HG02970 (cell line): ENCODE measurements at regions not wholly inside any gene's neighbourhood (a gene's known extent, or its start where the extent isn't known, plus 50 kb on each side); places are given as distances from the start of the nearest gene placed in this dataset.

Experiments
- ATAC-seq: cut with Tn5 transposase; IDR thresholded peaks from one replicate; pipeline ENCODE4 v1.9.1; 2021; ENCODE audit warnings: mild to moderate bottlenecking, moderate library complexity, moderate number of reproducible peaks; ENCODE audit not compliant: unreplicated experiment, low FRiP score

DNA sequence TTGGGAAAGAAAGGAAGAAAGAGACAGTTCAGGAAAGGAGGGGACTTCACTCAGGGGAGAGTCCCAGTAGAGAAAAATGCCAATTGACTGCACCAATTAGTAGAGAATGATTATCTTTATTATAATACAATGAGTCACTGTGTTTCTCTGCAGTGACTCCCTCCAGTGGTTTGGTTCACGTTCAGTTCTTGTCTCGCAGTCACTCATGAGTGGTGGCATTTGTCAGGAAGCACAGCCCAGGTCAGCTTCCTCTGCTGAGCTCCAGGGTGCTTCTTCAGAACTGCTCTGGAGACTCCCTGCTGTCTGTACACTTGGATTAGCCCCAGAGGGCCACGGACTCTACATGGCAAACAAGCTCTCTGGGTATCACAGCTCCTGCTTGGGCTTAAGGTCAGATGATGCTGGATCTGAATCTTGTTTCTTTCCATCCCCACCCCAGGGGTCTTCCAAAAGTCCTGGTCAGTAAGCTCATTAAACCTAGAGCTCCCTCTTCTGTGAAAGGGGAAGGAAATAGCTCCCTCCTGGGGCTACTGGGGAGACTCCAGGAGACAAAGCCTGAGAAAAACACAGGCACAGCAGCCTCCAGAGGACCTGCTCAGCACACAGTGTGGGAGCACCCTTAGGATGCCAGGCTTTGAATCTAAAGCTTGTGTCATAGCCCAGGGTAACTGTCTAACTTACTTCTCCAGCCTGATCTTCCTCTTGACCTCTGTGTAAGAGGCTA is 619.0 kb downstream of the AJAP1 start:
- no peak for ATAC-seq

DNA sequence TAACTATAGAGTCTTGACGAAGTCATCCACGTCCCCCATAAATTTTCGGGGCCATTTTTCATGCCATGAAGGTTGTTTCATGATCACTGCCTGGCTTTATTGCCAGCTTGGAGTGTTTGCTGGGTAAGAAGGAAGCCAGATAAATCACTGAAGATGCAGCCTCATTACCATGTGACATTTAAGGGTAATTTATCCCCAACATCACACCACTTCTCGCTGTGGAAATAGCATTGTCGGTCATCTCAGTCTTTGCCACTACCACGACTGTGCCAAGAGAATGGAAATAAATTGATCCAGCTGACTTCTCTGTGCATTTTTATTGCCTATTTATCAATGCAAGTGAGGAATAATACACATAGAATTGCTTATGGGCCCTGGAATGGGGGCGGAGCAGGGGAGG is 617.9 kb downstream of the AJAP1 start:
- no peak for ATAC-seq

- no peak for ATAC-seq
These were observed 616.9 kb downstream of the AJAP1 start for GRCh38 chr1:5271264-5271663.

DNA sequence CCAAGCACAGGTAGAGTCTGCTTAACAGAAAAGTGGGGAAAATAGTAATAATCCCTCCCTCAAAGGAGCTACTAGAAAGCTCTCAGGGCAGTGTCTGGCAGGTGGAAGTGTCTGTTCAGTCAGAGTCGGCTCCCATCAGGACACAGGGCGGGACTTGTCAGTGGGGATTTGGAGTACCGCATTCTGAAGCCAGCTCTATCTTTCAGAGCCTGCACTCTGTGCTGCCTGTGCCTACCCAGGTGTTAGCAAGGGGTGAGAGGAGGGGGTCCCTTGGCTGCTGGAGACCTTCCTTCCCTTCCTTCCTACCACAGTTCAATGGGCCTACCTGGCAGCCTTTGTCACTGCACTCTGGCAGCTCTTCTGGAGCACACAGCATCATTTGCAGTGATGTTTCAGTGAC is 615.5 kb downstream of the AJAP1 start:
- ATAC-seq, result no peak

- ATAC-seq, result no peak
These were observed 613.3 kb downstream of the AJAP1 start for GRCh38 chr1:5267603-5268235.

GRCh38 chr1:5265438-5266075 is 611.1 kb downstream of the AJAP1 start:
- no peak for ATAC-seq

GRCh38 chr1:5264476-5264875 is 610.1 kb downstream of the AJAP1 start:
- ATAC-seq, result no peak

DNA sequence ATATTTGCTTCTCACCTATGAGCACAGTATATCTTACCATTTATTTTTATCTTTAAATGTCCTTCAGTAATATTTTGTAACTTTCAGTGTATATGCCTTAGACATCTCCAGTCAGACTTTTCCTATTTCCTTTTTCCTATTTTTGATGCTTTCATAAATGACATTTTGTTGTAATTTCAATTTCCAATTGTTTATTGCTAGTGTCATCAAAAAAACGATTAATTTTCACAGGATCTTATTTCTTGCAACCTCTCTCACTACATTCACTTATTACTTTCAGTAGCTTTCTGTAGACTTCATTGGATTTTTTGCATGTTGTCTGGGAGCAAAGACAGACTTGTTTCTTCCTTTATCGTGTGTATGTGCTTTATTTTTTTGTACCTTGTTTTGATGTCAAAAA is 602.4 kb downstream of the AJAP1 start:
- no peak for ATAC-seq

GRCh38 chr1:5254975-5255374 is 600.6 kb downstream of the AJAP1 start:
- ATAC-seq, result no peak

- ATAC-seq, result no peak
These were observed 599.8 kb downstream of the AJAP1 start for GRCh38 chr1:5254131-5254725.

DNA sequence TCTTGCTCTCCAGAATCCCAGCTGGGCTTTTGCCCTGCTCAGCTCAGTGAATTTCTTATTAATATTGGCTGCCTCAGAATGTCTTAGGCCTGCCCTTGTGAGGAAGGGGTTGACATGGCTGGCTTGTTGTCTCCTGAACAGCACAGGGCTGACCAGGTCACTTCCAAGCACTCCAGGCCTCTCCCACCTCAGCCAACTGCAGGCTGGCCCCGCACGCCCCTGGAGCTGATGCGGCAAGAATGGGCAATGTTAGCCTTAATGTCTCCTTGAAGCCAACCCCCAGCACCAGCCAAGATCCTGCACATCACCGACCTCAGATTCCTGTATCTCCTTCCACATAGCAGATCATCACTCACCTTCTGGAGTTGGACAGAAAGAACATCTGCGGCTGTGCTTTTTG is 598.6 kb downstream of the AJAP1 start:
- no peak for ATAC-seq

GRCh38 chr1:5250336-5250735 is 595.9 kb downstream of the AJAP1 start:
- ATAC-seq, result no peak

DNA sequence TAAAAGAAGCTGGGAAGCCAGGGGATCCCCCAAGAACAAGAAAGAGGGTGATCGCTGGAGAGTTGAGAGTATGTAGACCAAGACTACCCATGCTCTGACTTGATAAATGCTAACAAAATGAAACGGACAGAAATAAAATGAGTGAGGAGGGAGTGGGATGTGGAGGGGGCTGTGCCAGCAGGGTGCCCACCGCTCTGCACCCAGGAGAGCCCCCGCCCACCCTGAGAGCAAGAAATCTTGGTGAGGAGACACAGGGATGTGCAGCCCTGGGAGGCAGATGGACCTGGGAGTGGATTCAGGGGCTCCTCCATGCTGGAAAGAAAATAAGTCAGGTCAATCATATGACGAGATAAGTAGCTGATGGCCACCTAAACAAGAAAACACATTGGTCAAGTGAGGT is 590.9 kb downstream of the AJAP1 start:
- ATAC-seq, result no peak

DNA sequence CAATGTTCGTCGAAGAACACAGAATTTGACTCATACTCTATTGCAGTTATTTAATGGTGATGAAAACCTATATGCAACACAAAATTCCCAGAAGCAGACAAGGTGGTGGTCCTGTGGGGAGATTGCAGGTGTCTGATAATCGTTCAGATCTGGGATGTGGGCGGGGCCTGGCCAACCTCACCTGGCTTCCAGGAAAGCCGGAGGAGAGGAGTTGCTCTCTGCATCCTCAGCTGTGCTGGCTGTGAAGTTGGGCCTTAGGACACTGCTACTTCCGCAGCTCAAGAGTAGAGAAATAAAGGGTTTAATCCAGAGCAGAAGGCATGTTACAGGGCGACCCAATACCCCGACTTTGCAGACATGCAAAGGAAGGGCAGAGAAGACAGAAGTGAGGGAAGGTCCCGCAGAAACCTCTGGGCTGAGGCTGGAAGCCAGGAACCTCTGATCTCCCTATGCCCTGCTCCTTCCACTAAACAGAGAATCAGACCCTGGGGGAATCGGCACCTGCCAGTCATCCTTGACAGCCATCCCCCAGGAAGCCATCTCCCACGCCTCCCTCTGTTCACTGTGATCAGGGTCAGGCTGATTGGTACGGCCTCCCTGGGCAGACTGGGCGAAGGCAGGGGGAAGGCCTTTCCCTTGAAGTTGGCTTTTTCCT is 590.3 kb downstream of the AJAP1 start:
- no peak for ATAC-seq

DNA sequence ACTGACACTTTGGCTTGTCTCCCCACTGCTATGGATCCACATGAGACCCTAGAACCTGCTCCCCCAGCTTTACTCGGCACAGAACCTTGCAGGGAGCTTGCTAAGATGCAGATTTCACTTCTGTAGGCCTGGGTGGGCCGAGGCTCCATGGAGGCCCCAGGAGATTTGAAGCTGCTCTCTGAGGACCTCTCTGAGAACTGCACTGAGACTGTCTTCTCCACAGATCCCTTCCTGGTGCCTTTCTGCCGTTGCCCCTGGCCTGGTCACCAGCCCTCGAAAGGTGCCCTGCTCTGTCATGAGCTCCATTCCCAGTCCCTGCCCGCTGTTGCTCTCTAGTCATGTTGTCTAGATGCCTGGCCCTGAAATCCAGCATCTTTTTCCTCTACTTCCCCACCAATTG is 588.4 kb downstream of the AJAP1 start:
- ATAC-seq, result no peak

DNA sequence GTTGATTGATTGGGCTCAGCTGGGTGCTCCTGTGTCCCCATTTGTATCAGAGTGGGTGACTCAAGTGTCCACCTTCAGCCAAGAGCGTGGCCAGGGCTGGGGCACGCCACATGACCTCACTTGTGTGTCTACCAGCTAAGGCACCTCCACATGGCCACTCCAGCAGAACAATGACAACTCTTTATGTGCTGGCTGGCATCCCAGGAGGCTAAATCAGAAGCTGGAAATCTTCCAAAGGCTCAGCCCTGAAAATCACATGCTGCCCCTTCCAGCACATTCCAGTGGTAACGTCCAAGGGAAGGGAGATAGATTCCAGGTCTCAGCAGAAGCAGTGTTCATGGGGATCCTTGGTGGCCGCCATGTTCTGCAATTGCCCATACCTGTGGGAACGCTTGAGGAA is 585.5 kb downstream of the AJAP1 start:
- no peak for ATAC-seq

DNA sequence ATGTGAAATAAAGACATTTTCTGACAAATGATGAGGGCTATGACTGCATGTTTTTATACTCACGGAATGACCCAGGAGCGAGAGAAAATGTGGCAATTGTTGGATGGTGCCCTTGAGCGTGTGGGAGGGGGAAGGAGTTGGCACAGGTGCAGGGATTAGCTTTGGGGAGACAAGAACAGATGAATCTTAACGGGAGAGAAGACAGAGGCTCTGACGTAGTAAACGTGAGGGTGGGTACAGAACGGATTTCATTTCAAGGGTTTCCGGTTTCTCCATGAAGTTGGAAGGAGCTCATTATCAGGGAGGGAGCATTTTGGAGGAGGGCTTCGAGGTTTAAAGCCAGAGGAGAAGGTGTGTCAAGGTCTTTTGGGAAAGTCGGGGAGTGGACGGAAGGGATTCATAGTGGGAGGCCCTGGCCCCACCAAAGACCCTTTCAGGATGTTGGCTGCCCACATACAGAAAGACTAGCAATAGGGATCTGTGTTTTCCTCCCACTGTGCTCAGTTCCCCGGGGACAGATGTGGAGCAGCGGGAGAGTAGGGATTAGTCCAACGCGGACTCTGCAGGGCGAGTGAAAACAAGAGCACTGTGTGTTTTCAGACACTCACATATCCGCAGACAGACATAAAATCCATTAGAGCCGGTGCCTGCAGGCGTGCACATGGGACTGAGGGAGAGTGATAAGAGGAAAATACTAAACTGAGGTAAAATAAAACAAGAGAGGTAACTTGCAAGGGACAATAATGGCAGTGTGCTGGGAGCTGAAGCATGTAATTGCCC is 584.1 kb downstream of the AJAP1 start:
- no peak for ATAC-seq

DNA sequence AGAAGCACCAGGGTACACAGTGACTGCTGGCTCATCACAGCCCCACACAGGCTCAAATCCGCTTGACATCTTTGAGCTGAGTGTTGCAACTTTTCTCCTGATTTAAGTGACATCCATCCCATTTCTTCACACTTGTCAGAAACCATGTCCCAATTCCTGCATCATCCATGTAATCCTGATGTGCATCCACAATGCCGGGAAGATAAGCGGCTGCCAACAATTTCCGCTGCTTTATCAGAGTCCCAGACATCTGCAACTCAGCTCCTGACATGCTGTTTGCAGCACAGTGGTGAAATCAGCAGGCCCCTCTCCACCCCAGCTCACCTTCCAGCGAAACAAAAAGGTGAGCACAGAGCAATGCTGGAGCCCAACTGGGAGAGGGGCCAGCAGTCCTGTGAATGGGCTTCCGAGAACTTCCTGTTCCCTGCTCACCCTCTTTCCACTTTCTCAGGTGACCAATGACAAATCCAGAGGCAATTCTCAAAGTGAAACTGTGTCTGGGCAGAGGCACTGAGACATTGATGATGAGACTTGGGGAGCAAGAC is 581.0 kb downstream of the AJAP1 start:
- no peak for ATAC-seq

DNA sequence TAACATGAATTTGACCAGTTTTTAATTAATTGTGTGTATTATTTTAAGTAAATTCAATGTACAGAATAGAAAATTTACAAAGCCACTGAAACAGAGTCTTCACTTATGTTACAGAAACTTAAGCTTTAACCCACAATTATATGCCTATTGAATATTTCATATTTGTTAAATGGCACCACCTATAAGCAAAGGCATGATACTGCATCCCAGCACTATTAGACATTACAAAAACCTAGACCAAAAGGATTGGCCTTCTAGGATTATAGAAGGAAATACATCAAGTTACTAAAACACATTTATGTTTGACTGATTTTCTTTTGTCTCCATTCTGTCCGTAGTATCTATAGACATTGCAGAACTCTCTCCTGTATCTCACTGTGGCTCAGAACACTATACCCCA is 578.1 kb downstream of the AJAP1 start:
- ATAC-seq, result no peak
